ENCODE measurements at regions not wholly inside any gene's neighbourhood (a gene's known extent, or its start where the extent isn't known, plus 50 kb on each side); places are given as distances from the start of the nearest gene placed in this dataset.
"Not testable (repeated sequence)": the region's sequence is repeated elsewhere in the genome, so short reads cannot be mapped to it uniquely, and the experiment has no call there.

DNA sequence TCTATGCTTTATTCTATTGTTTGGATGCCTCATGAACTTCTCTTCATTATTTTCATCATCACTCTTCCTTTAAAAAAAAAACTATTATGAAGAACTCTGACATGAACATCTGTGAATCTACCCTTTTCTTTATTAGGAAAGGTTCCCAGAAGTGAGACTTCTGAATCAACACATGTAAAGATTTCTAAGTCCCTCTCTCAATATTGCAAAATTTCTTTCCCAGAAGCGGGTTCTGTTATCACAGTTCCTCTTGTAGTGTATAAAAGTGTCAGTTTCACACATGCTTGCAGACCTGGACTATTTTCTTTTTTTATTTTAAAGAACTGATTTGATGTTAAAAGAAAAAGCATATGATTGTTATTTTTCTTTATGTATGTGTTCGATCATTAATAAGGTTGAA, 330.8 kb upstream of the KLF3 start:
- Histone ChIP-seq H3K9me3 (ENCODE audit: control insufficient read depth in 2 of 2, insufficient read depth in 1 of 2, low read depth in 1 of 2, low read length in 1 of 2) (no peaks in the 10 kb centered on the region), H3K27ac (ENCODE audit: low read depth in 2 of 2, low read length in 1 of 2) (no peak overlapping the region), H3K36me3 (ENCODE audit: control insufficient read depth in 2 of 2, insufficient read depth in 2 of 2, low read length in 1 of 2) (no peaks in the 10 kb centered on the region), H3K4me1 (ENCODE audit: control insufficient read depth in 2 of 2, insufficient read depth in 2 of 2, low read length in 1 of 2) (no peaks in the 10 kb centered on the region), H3K27me3 (ENCODE audit: control insufficient read depth in 1 of 2, insufficient read depth in 2 of 2, low read length in 2 of 2) (no peaks in the 10 kb centered on the region), H3K4me3 (ENCODE audit: low read depth in 1 of 2, low read length in 2 of 2) (no peak overlapping the region)
- 84 to 88% methylated on average over 2 of the region's 2 CpGs for WGBS, 2 donors

DNA sequence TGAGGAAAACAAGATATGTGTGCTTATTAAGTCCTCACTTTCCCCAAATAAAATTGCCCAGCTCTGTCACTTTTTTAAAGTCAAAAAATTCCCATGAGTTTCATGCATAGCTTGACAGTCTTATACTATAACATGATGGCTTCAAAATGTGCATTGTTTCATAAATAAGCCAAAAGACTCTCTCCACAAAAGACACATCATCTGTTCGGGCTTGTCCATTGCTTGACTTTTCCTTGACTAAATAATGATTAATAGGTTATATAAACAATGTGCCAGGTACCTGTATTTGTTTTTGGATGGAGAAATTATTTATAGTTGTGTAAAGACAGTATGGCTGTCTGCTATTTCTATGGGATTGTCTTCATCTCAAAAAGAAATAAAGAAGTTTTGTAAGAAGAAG, 329.2 kb upstream of the KLF3 start:
- no peaks in the 10 kb centered on the region for H3K27me3 ChIP-seq (ENCODE audit: control insufficient read depth in 1 of 2, insufficient read depth in 2 of 2, low read length in 2 of 2)
- no peak overlapping the region for H3K27ac ChIP-seq (ENCODE audit: low read depth in 2 of 2, low read length in 1 of 2)
- WGBS, 2 donors, result 39 to 45% methylated on average over 1 of the region's 1 CpG

DNA sequence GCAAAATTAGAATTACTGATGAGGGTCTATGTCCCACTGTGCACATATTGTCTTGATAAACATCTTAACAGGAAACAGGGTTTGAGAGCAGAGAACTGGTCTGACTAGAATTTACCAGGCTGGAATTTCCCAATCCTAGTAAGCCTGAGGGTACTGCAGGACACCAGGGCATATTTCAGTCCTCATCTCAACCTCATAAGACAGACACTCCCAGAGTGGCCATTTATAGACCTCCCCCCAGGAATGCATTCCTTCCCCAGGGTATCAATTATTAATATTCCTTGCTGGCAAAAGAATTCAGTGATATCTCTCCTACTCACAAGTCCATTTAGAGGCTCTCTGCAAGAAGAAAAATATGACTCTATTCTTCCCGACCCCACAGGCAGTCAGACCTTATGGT, 325.1 kb upstream of the KLF3 start:
- not testable (repeated sequence) for H3K36me3 ChIP-seq (ENCODE audit: control insufficient read depth in 2 of 2, insufficient read depth in 2 of 2, low read length in 1 of 2); H3K27ac ChIP-seq (ENCODE audit: low read depth in 2 of 2, low read length in 1 of 2)
- WGBS, 2 donors, result 91 to 94% methylated on average over 1 of the region's 1 CpG

More for the DNA sequence above, 329.2 kb upstream of the KLF3 start:
- Histone ChIP-seq H3K9me3 (ENCODE audit: control insufficient read depth in 2 of 2, insufficient read depth in 1 of 2, low read depth in 1 of 2, low read length in 1 of 2) (no peaks in the 10 kb centered on the region), H3K36me3 (ENCODE audit: control insufficient read depth in 2 of 2, insufficient read depth in 2 of 2, low read length in 1 of 2) (no peaks in the 10 kb centered on the region), H3K4me1 (ENCODE audit: control insufficient read depth in 2 of 2, insufficient read depth in 2 of 2, low read length in 1 of 2) (no peaks in the 10 kb centered on the region), H3K4me3 (ENCODE audit: low read depth in 1 of 2, low read length in 2 of 2) (no peak overlapping the region)

DNA sequence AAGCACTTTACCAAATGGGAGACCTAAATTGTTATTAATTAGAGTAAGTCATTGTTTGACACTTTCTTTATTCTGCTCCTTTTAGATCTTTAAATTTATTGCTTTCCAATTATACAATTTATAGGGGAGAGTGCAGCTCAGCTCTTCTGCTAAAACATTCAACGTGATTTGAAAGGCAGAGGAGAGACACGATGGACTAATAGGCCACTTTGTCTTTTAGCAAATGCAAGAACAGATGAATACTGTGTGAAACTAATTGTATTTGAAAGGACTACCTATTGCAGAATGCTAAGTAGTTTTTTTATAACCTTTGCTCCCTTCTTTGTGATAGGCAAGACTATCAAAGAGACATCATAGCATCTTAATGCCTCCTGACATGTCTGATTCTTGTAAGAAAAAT, 320.4 kb upstream of the KLF3 start:
- H3K4me3 ChIP-seq (ENCODE audit: low read depth in 1 of 2, low read length in 2 of 2), result no peak overlapping the region

More for the DNA sequence above, 325.1 kb upstream of the KLF3 start:
- H3K27me3 ChIP-seq (ENCODE audit: control insufficient read depth in 1 of 2, insufficient read depth in 2 of 2, low read length in 2 of 2); H3K4me3 ChIP-seq (ENCODE audit: low read depth in 1 of 2, low read length in 2 of 2); H3K9me3 ChIP-seq (ENCODE audit: control insufficient read depth in 2 of 2, insufficient read depth in 1 of 2, low read depth in 1 of 2, low read length in 1 of 2); H3K4me1 ChIP-seq (ENCODE audit: control insufficient read depth in 2 of 2, insufficient read depth in 2 of 2, low read length in 1 of 2): not testable (repeated sequence)

DNA sequence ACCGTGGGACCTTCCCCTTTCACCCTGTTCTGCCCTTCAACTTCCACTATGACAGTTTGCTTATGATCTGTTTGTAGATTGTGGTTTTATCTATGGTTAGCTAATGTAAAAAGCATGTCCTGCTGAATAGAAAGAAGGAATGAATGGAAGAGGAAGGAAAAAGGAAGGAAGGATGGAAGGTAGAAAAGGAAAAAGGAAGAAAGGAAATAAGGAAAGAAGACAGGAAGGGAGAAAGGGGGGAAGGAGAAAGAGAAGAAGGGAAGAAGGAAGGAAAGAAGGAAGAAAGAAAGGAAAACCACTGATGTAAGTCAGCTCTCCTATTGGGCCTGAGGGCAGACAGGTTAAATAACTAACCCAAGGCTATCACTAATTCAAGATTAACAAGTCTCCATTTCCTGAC, 319.1 kb upstream of the KLF3 start:
- no peaks in the 10 kb centered on the region for H3K27me3 ChIP-seq (ENCODE audit: control insufficient read depth in 1 of 2, insufficient read depth in 2 of 2, low read length in 2 of 2)
- H3K4me1 ChIP-seq (ENCODE audit: control insufficient read depth in 2 of 2, insufficient read depth in 2 of 2, low read length in 1 of 2), result no peaks in the 10 kb centered on the region
- no peaks in the 10 kb centered on the region for H3K9me3 ChIP-seq (ENCODE audit: control insufficient read depth in 2 of 2, insufficient read depth in 1 of 2, low read depth in 1 of 2, low read length in 1 of 2)
- WGBS, 2 donors, result 51 to 64% methylated on average over 1 of the region's 1 CpG
- no peak overlapping the region for H3K27ac ChIP-seq (ENCODE audit: low read depth in 2 of 2, low read length in 1 of 2)
- H3K4me3 ChIP-seq (ENCODE audit: low read depth in 1 of 2, low read length in 2 of 2), result no peak overlapping the region
- no peaks in the 10 kb centered on the region for H3K36me3 ChIP-seq (ENCODE audit: control insufficient read depth in 2 of 2, insufficient read depth in 2 of 2, low read length in 1 of 2)

More for the DNA sequence above, 320.4 kb upstream of the KLF3 start:
- no peaks in the 10 kb centered on the region for H3K9me3 ChIP-seq (ENCODE audit: control insufficient read depth in 2 of 2, insufficient read depth in 1 of 2, low read depth in 1 of 2, low read length in 1 of 2)
- no peaks in the 10 kb centered on the region for H3K36me3 ChIP-seq (ENCODE audit: control insufficient read depth in 2 of 2, insufficient read depth in 2 of 2, low read length in 1 of 2)
- H3K27ac ChIP-seq (ENCODE audit: low read depth in 2 of 2, low read length in 1 of 2), result no peak overlapping the region
- H3K27me3 ChIP-seq (ENCODE audit: control insufficient read depth in 1 of 2, insufficient read depth in 2 of 2, low read length in 2 of 2), result no peaks in the 10 kb centered on the region
- no peaks in the 10 kb centered on the region for H3K4me1 ChIP-seq (ENCODE audit: control insufficient read depth in 2 of 2, insufficient read depth in 2 of 2, low read length in 1 of 2)
- WGBS, 2 donors, result 69 to 80% methylated on average over 2 of the region's 2 CpGs

DNA sequence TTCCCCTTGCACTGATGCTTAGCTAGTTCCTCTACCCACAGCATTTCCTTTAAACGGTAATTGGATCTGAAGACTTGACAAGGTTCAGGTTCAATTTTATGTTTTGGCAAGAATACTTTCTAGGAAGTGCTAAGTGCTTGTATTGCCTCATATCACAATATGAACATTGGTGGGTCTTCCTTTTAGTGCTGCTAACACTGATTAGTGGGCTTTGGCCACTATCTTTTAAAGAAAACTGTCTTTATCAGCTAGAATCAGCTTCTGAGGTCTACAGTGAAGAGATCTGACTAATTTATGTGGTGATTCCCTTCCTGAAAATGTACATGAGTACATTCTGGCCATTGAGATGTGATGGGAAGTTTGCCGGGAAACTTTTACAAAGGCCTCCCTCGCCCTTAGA, 316.7 kb upstream of the KLF3 start:
- H3K4me3 ChIP-seq (ENCODE audit: low read depth in 1 of 2, low read length in 2 of 2), result no peak overlapping the region
- H3K27me3 ChIP-seq (ENCODE audit: control insufficient read depth in 1 of 2, insufficient read depth in 2 of 2, low read length in 2 of 2), result no peaks in the 10 kb centered on the region
- no peaks in the 10 kb centered on the region for H3K4me1 ChIP-seq (ENCODE audit: control insufficient read depth in 2 of 2, insufficient read depth in 2 of 2, low read length in 1 of 2)
- no peaks in the 10 kb centered on the region for H3K36me3 ChIP-seq (ENCODE audit: control insufficient read depth in 2 of 2, insufficient read depth in 2 of 2, low read length in 1 of 2)
- no peaks in the 10 kb centered on the region for H3K9me3 ChIP-seq (ENCODE audit: control insufficient read depth in 2 of 2, insufficient read depth in 1 of 2, low read depth in 1 of 2, low read length in 1 of 2)
- H3K27ac ChIP-seq (ENCODE audit: low read depth in 2 of 2, low read length in 1 of 2), result no peak overlapping the region
- WGBS, 2 donors, result 76 to 85% methylated on average over 3 of the region's 3 CpGs

DNA sequence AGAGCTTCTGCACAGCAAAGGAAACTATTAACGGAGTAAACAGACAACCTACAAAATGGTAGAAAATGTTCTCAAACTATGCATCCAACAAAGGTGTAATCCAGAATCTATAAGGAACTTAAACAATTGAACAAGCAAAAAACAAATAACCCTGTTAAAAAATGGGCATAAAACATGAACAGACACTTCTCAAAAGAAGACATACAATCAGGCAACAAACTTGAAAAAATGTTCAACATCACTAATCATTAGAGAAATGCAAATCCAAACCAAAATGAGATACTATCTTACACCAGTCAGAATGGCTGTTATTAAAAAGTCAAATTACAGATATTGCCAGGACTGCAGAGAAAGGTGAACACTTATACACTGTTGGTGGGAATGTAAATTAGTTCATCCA, 309.6 kb upstream of the KLF3 start:
- Histone ChIP-seq H3K4me1 (ENCODE audit: control insufficient read depth in 2 of 2, insufficient read depth in 2 of 2, low read length in 1 of 2) (no peaks in the 10 kb centered on the region), H3K27me3 (ENCODE audit: control insufficient read depth in 1 of 2, insufficient read depth in 2 of 2, low read length in 2 of 2) (no peaks in the 10 kb centered on the region), H3K4me3 (ENCODE audit: low read depth in 1 of 2, low read length in 2 of 2) (no peak overlapping the region), H3K36me3 (ENCODE audit: control insufficient read depth in 2 of 2, insufficient read depth in 2 of 2, low read length in 1 of 2) (no peaks in the 10 kb centered on the region), H3K27ac (ENCODE audit: low read depth in 2 of 2, low read length in 1 of 2) (no peak overlapping the region), H3K9me3 (ENCODE audit: control insufficient read depth in 2 of 2, insufficient read depth in 1 of 2, low read depth in 1 of 2, low read length in 1 of 2) (peaks cover 0 to 2% of the 10 kb centered on the region in 2 donors)
- 93 to 96% methylated on average over 1 of the region's 1 CpG for WGBS, 2 donors

DNA sequence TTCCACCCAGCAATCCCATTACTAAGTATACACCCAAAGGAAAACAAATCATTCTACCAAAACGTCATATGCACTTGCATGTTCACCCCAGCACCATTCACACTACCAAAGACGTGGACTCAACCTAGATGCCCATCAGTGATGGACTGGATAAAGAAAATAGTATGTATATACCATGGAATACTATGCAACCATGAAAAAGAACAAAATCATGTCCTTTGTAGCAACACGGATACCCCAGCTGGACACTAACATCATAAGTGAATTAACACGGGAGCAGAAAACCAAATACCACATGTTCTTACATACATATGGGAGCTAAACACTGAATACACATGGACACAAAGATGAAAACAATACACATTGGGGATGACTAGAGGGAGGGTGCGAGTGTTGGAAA, 309.1 kb upstream of the KLF3 start:
- Histone ChIP-seq H3K27me3 (ENCODE audit: control insufficient read depth in 1 of 2, insufficient read depth in 2 of 2, low read length in 2 of 2) (no peaks in the 10 kb centered on the region), H3K36me3 (ENCODE audit: control insufficient read depth in 2 of 2, insufficient read depth in 2 of 2, low read length in 1 of 2) (no peaks in the 10 kb centered on the region), H3K27ac (ENCODE audit: low read depth in 2 of 2, low read length in 1 of 2) (no peak overlapping the region), H3K4me1 (ENCODE audit: control insufficient read depth in 2 of 2, insufficient read depth in 2 of 2, low read length in 1 of 2) (no peaks in the 10 kb centered on the region), H3K4me3 (ENCODE audit: low read depth in 1 of 2, low read length in 2 of 2) (no peak overlapping the region), H3K9me3 (ENCODE audit: control insufficient read depth in 2 of 2, insufficient read depth in 1 of 2, low read depth in 1 of 2, low read length in 1 of 2) (peaks cover 0 to 2% of the 10 kb centered on the region in 2 donors)
- WGBS, 2 donors, result 90 to 93% methylated on average over 5 of the region's 5 CpGs

DNA sequence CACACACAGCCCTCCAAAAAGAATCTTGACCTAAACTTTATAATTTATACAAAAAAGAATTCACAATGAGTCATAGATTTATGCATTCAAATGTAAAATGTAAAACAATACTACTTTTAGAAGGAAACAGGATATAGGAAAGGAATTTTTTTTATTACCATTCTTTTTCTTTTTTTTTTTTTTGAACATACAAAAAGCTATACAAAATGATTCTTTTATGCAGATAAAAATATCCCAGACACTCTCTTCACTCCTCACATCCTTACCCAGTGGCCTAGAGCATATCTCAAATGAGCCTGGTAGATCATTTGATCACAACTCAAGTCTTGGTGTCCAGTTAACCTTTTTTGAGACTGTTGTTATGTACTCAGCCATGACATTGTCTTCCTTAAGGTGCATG, 307.3 kb upstream of the KLF3 start:
- Histone ChIP-seq H3K4me1 (ENCODE audit: control insufficient read depth in 2 of 2, insufficient read depth in 2 of 2, low read length in 1 of 2) (no peaks in the 10 kb centered on the region), H3K27me3 (ENCODE audit: control insufficient read depth in 1 of 2, insufficient read depth in 2 of 2, low read length in 2 of 2) (no peaks in the 10 kb centered on the region), H3K36me3 (ENCODE audit: control insufficient read depth in 2 of 2, insufficient read depth in 2 of 2, low read length in 1 of 2) (no peaks in the 10 kb centered on the region), H3K27ac (ENCODE audit: low read depth in 2 of 2, low read length in 1 of 2) (no peak overlapping the region), H3K9me3 (ENCODE audit: control insufficient read depth in 2 of 2, insufficient read depth in 1 of 2, low read depth in 1 of 2, low read length in 1 of 2) (peaks cover 0 to 2% of the 10 kb centered on the region in 2 donors), H3K4me3 (ENCODE audit: low read depth in 1 of 2, low read length in 2 of 2) (no peak overlapping the region)

DNA sequence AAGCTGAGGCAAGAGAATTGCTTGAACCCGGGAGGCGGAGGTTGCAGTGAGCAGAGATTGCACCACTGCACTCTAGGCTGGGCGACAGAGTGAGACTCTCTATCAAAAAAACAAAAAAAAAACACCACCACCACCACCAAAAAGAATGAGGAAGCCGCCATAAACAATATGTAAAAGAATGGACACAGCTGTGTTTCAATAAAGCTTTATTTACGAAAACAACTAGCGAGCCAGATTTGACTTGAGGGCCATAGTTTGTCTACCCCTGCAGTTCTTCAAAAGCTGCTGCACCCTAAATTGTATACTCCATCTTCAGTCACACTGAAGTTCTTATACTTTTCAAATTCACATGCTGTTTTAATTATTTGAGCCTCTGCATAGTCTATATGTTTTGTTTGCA, 306.5 kb upstream of the KLF3 start:
- Histone ChIP-seq H3K27ac (ENCODE audit: low read depth in 2 of 2, low read length in 1 of 2) (no peak overlapping the region), H3K4me1 (ENCODE audit: control insufficient read depth in 2 of 2, insufficient read depth in 2 of 2, low read length in 1 of 2) (no peaks in the 10 kb centered on the region), H3K4me3 (ENCODE audit: low read depth in 1 of 2, low read length in 2 of 2) (no peak overlapping the region), H3K36me3 (ENCODE audit: control insufficient read depth in 2 of 2, insufficient read depth in 2 of 2, low read length in 1 of 2) (no peaks in the 10 kb centered on the region), H3K9me3 (ENCODE audit: control insufficient read depth in 2 of 2, insufficient read depth in 1 of 2, low read depth in 1 of 2, low read length in 1 of 2) (peaks cover 0 to 2% of the 10 kb centered on the region in 2 donors), H3K27me3 (ENCODE audit: control insufficient read depth in 1 of 2, insufficient read depth in 2 of 2, low read length in 2 of 2) (no peaks in the 10 kb centered on the region)
- 94 to 97% methylated on average over 6 of the region's 6 CpGs for WGBS, 2 donors

All from esophagus (tissue), 2 donors.